Stomach (tissue), 4 donors: ENCODE measurements at regions not wholly inside any gene's neighbourhood (a gene's known extent, or its start where the extent isn't known, plus 50 kb on each side); places are given as distances from the start of the nearest gene placed in this dataset.

ENCODE experiments used
- CTCF ChIP-seq, 7 experiments: fragments of 450-650 bp in 4 of 7; fragments of 200-600 bp in 3 of 7; sonication (generic) in 3 of 7; IDR thresholded peaks; one replicate each; pipeline ENCODE4 v1.5.1; 2016 to 2019; ENCODE audit warnings: antibody characterized with exemption in 7 of 7, control low read depth in 2 of 7, mild to moderate bottlenecking in 1 of 7
- EP300 ChIP-seq: sonication (generic); formaldehyde crosslinking; IDR thresholded peaks from one replicate; pipeline ENCODE4 v1.6.1; 2017; ENCODE audit warnings: antibody characterized with exemption

DNA sequence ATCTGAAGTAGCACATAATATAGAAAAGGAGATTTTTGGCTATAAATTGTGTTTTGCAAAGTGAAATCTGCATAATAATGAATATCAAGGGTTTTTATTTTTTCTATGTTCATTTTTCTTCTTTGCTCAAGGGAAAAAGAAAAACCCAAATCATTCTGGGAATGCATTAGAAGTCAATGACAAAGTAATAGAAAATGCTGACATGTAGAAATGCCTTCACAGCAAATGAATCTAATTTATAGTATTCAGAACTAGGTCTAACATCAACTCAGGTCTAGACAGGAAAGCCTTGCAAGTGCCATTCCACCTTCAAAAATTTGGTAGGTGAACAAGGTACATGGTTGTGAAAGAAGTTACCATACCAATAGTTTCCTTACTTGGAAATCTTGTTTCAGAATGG, 831.5 kb upstream of the CELF4 start:
- TF ChIP-seq CTCF (IDR thresholded peaks at IDR 0.05) = no peak
- no peak for TF ChIP-seq EP300
